Activated naive CD8-positive, alpha-beta T cell treated with anti-CD3 and anti-CD28 coated beads, Interleukin-2, amount 50 U/mL, for 24 hours (primary cell): ENCODE measurements at regions not wholly inside any gene's neighbourhood (a gene's known extent, or its start where the extent isn't known, plus 50 kb on each side); places are given as distances from the start of the nearest gene placed in this dataset.
A peak's percentile ranks its signal among the peaks of the same experiment; 100 is the strongest.
"Not testable (repeated sequence)": the region's sequence is repeated elsewhere in the genome, so short reads cannot be mapped to it uniquely, and the experiment has no call there.

Experiments used
- ATAC-seq: fragments of 150-1000 bp; cut with Tn5 transposase; one replicate; pipeline ENCODE4 v1.10.0; 2021
- DNase-seq: peaks from one replicate; pipeline ENCODE4 v3.0.0; 2021
- H3K27ac Mint-ChIP-seq: one replicate; pipeline ENCODE4 v1.8.0; 2021; ENCODE audit warnings: mild to moderate bottlenecking, mixed read lengths
- H3K27me3 Mint-ChIP-seq: one replicate; pipeline ENCODE4 v1.8.0; 2021; ENCODE audit warnings: mixed read lengths
- H3K36me3 Mint-ChIP-seq: one replicate; pipeline ENCODE4 v1.8.0; 2021; ENCODE audit warnings: low read depth, mixed read lengths
- H3K4me1 Mint-ChIP-seq: one replicate; pipeline ENCODE4 v1.8.0; 2021; ENCODE audit warnings: mixed read lengths
- H3K4me3 Mint-ChIP-seq: one replicate; pipeline ENCODE4 v1.8.0; 2021; ENCODE audit warnings: mild to moderate bottlenecking, moderate library complexity, mixed read lengths
- H3K9me3 Mint-ChIP-seq: one replicate; pipeline ENCODE4 v1.8.0; 2021; ENCODE audit warnings: mixed read lengths

DNA sequence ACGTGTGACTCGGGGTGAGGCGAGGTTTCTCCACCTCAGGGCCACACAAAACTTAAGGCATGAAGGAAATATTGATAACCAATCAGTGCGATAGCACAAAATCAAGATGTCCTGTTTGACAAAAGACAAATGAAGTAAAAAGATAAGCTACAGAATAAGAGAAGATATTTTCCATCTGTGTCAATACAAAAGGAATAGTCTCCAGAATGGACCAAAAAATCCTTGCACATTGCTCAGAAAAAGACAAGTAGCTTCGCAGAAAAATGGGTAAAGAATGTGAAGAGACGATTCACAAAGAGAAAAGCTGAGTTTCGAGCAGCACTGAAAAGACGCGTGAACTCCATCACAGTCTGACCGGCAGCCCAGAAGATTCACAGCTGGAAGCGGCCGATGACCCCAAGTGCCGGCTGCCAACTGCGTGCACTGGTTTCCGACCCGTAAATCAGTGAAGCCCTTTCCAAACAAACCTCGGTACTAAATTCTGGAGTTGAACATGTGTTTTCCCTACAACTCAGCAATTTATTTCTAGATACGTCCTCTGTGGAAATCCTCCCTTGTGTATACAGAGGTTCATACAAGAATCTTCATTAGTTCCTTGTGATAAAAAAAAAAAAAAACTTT is 308.4 kb downstream of the BRD1 start:
- no peak for DNase-seq
- Mint-ChIP-seq H3K27ac (no peak overlapping the region), H3K9me3 (no peaks in the 10 kb centered on the region), H3K27me3 (no peaks in the 10 kb centered on the region), H3K4me3 (no peak overlapping the region), H3K4me1 (no peaks in the 10 kb centered on the region), H3K36me3 (no peaks in the 10 kb centered on the region)
- no peak for ATAC-seq

DNA sequence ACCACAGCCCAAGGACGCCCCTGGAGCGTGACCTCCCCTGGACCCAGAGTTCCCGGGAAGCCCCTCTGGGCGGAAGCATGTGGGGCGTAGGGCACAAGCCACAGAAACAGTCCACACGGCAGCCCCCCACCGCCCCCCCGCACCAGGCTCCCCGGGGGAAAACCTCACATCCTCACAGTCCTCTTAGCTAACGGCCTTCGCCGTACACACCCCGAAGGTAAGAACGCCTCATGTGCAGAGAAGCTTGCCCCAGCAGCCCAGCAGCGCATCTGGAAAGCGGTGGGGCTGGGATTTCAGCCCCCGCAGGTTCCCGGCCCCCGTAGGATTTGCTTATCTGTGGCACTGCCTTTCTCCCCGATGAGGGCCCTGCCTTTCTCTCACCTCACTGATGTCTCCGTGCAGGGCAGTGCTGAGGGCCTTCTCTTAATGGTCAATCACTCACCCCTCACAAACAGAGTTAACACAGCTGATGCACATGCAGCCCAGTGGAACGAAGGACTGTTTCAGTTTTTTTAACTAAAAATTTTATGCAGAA is 309.2 kb downstream of the BRD1 start:
- Mint-ChIP-seq H3K4me1 (no peaks in the 10 kb centered on the region), H3K9me3 (peaks cover 4% of the 10 kb centered on the region), H3K36me3 (no peaks in the 10 kb centered on the region), H3K4me3 (no peak overlapping the region), H3K27me3 (no peaks in the 10 kb centered on the region), H3K27ac (no peak overlapping the region)
- DNase-seq (no peak), ATAC-seq (no peak)

DNA sequence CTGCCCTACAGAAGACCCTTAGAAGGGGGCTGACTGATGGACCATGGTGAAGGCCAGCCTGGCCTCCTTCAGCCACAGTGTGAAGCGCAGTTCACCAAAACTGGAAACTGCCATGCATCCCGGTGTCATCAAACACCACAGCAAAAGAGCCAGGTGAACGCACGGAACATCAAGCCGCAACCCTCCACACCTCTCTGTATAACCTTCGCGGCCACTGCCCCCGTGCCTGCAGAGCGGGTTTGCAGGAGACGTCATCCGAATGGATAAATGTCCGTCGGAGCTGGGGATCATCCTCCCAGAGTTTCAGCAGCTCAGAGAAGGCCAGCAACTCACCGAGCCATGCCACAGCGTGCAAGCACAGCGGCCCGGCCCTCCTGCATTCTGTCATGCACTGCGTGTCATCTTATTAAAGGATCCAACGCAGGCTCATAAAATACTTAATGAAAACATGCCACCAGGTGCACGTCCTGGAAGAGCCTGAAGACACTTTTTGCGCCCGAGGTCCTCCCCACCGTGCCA is 309.9 kb downstream of the BRD1 start:
- no peaks in the 10 kb centered on the region for H3K36me3 Mint-ChIP-seq
- ATAC-seq, result no peak
- H3K27ac Mint-ChIP-seq, result no peak overlapping the region
- H3K4me1 Mint-ChIP-seq, result no peaks in the 10 kb centered on the region
- H3K9me3 Mint-ChIP-seq, result peaks cover 4% of the 10 kb centered on the region
- no peak for DNase-seq
- no peak overlapping the region for H3K4me3 Mint-ChIP-seq
- H3K27me3 Mint-ChIP-seq, result no peaks in the 10 kb centered on the region

DNA sequence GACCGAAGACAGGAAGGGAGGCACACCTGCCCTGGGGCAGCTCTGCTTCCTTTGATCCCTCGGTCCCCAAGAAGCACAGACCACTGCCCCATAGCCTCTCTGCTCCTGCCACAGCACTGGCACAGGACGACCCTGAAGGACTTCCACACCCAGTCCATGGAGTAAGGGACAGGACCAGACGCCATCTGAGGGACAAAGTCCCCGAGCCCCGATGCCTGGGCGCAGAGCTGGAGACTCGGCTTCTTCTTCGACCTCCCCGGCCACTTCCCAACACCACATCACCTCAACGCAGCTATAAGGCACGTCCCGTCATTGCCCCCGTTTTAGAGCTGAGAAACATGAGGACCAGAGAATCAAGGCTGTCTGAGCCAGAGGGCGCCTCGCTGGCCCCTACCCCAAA is 310.5 kb downstream of the BRD1 start:
- H3K27me3 Mint-ChIP-seq, result no peaks in the 10 kb centered on the region
- no peak for DNase-seq
- H3K9me3 Mint-ChIP-seq, result peaks cover 6% of the 10 kb centered on the region
- H3K27ac Mint-ChIP-seq, result no peak overlapping the region
- no peak for ATAC-seq
- H3K4me3 Mint-ChIP-seq, result no peak overlapping the region
- peaks cover under 1% of the 10 kb centered on the region for H3K36me3 Mint-ChIP-seq
- peaks cover 2% of the 10 kb centered on the region for H3K4me1 Mint-ChIP-seq

DNA sequence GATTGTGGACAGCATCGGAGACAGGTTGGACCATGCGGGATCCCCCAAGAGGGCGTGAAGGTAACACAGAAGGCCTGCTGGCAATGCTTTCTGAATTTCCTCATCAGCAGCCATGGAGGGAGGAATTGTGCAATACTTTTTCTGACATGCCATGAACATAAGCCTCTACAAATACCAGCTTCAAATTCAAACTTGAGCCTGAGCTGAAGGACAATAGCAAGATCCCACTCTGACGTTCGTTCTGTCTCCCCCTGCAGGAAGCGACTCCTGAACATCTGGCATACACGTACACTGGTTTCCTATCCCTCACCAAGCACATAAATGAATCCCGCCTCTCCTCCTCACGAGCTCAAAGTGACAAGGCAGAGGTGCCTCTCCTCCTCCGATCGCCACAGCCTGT is 312.2 kb downstream of the BRD1 start:
- Mint-ChIP-seq H3K4me1 (peaks cover 11% of the 10 kb centered on the region), H3K9me3 (peaks cover 17% of the 10 kb centered on the region), H3K36me3 (peaks cover 9% of the 10 kb centered on the region), H3K27ac (no peak overlapping the region), H3K27me3 (no peaks in the 10 kb centered on the region), H3K4me3 (no peak overlapping the region)
- ATAC-seq (no peak), DNase-seq (no peak)

DNA sequence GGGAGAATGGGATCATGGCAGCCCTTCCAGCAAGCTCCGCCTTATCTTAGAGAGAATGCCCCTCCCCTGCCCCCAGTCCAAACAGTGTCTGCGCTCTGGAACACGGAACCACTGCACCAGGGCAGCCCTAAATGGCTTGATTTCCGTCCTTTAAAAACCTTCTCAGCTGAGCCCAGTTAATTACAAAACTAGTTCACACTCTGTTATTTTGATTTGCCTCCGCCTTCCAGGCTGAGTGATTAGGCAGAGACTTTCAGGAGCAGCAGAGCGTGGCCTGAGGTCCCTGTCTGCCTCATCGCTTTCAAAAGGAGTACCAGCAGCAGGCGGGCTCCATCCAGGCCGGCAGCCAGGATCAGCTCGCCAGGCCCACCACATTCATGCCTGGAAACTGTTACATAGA is 313.0 kb downstream of the BRD1 start:
- no peak overlapping the region for H3K4me3 Mint-ChIP-seq
- no peak overlapping the region for H3K27ac Mint-ChIP-seq
- ATAC-seq (no peak), DNase-seq (no peak)
- H3K4me1 Mint-ChIP-seq, result peaks cover 11% of the 10 kb centered on the region
- H3K27me3 Mint-ChIP-seq, result no peaks in the 10 kb centered on the region
- H3K9me3 Mint-ChIP-seq, result peaks cover 20% of the 10 kb centered on the region
- H3K36me3 Mint-ChIP-seq, result peaks cover 9% of the 10 kb centered on the region

DNA sequence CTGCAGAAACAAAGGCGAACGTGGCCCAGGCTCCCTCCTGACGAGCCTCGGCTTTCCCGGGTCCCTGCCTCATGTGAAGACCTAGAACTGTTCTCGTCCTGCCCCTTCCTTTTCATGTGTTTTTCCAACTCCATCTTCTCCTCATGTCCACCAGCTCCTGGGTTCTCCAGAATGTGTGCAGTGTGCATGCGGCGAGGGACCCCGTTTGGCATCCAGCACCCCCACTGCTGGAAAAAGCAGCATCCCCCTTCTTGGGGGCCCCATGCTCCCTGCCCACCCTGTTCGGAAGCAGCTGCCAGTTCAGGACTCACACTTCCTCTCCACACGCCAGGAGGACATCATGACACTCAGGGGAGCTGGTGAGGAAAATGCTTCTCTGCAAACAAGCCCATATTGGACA is 313.5 kb downstream of the BRD1 start:
- Mint-ChIP-seq H3K4me1 (peaks cover 11% of the 10 kb centered on the region), H3K27me3 (no peaks in the 10 kb centered on the region), H3K27ac (no peak overlapping the region), H3K9me3 (peaks cover 20% of the 10 kb centered on the region), H3K36me3 (peaks cover 9% of the 10 kb centered on the region), H3K4me3 (no peak overlapping the region)
- ATAC-seq (no peak), DNase-seq (no peak)

DNA sequence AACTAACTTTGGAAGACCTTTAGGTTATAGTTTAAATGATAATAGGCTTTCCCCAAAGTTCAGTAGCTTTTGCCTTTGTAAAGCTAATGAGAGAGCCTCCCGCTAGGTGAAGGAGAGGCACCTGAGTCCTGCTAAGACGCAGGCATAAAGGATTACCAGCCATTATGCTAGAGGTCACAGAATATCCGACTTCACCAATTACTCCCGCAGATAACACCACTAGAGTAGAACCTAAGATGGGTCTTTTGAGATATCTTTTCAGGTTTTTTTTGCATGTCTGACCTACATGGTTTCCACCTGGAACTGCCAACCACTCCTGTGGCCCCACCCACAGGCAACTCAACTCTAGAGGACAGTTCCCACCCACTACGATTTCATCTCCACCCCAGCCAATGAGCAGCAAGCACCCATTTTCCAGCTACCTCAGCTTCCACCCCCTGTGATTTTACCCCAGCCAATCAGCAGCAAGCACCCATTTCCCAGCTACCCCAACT is 314.3 kb downstream of the BRD1 start:
- no peaks in the 10 kb centered on the region for H3K27me3 Mint-ChIP-seq
- peaks cover 9% of the 10 kb centered on the region for H3K36me3 Mint-ChIP-seq
- DNase-seq, result no peak
- no peak overlapping the region for H3K4me3 Mint-ChIP-seq
- peaks cover 11% of the 10 kb centered on the region for H3K4me1 Mint-ChIP-seq
- H3K27ac Mint-ChIP-seq, result no peak overlapping the region
- peaks cover 20% of the 10 kb centered on the region for H3K9me3 Mint-ChIP-seq
- ATAC-seq, result no peak

DNA sequence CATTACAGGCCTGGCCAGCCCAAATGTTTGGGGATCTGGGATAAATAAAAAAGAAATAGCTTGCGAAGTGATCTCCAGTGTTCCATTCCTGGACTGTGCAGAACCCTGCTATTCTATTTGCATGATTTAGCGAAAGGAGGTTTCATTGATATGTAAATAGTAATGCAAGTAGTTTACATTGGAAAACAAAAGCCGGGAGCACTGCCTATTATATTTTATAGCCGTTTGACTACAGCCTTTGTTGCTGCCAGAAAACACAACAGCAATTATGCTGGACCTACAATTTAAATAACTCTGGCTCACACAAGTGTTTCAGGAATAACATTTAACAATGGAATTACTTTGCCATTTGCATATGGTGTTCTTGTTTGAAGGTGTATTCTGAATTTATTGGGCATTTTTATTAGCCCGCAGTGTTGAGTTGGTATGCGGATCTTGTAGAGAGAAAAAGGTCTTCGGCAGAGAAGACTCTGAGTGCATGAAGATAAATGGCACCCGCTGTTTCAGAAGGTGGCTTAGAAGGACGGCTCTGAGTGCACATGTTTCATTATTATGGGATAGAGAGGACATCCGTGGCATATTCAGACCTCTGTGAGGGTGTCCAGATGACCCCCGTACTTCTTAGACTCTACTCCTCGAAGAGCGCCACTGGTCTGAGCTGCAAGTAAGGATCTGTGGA is 315.0 kb downstream of the BRD1 start:
- no peak for ATAC-seq
- Mint-ChIP-seq H3K9me3 (peaks cover 20% of the 10 kb centered on the region), H3K4me3 (no peak overlapping the region), H3K27me3 (no peaks in the 10 kb centered on the region), H3K4me1 (peaks cover 11% of the 10 kb centered on the region), H3K36me3 (peaks cover 9% of the 10 kb centered on the region), H3K27ac (peak overlapping the region; percentile 70)
- DNase-seq, result no peak

- H3K27ac Mint-ChIP-seq, result peak overlapping the region; percentile 70
- ATAC-seq, H3K4me3 Mint-ChIP-seq, H3K27me3 Mint-ChIP-seq, H3K36me3 Mint-ChIP-seq: not testable (repeated sequence)
- DNase-seq, result peak; percentile 7
- peaks cover 20% of the 10 kb centered on the region for H3K9me3 Mint-ChIP-seq
- peaks cover 11% of the 10 kb centered on the region for H3K4me1 Mint-ChIP-seq
Measured at GRCh38 chr22:49511393-49512189, 316.1 kb downstream of the BRD1 start.

DNA sequence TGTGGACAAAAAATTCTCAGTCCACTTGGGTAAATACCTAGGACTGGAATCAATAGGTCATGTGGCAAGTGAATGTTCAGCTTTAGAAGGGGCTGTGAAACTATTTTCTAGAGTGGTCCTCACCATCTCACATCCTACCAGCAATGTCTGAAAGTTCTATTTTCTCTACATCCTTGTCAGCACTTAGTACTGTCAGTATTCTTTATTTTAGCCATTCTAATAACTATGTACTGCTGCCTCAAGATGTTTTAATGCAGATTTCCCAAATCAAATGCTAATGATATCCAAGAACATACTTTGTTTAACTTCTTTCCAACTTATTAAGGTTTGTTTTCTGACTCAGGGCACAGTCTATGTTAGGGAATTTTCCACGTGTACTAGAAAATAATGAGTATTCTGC is 317.0 kb downstream of the BRD1 start:
- H3K36me3 Mint-ChIP-seq, result peaks cover 9% of the 10 kb centered on the region
- H3K4me3 Mint-ChIP-seq, result no peak overlapping the region
- DNase-seq (no peak), ATAC-seq (no peak)
- H3K27ac Mint-ChIP-seq, result peak overlapping the region; percentile 70
- no peaks in the 10 kb centered on the region for H3K27me3 Mint-ChIP-seq
- peaks cover 23% of the 10 kb centered on the region for H3K9me3 Mint-ChIP-seq
- H3K4me1 Mint-ChIP-seq, result peaks cover 11% of the 10 kb centered on the region

DNA sequence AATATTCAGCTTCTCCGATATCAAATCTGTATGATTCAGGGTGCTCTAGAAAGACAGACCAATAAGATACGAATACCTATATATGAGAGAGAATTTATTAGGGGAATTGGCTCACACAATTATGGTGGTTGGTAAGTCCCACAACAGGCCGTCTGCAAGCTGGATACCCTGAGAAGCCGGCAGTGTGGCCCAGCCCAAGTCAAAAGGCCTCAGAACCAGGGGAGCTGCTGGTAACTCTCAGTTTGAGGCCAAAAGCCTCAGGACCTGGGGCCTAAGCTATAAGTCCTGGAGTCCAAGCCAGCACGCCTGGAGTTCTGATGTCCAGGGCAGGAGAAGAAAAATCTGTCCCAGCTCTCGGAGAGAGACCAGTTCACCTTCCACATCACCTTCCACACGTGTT is 318.7 kb downstream of the BRD1 start:
- Mint-ChIP-seq H3K4me3 (no peak overlapping the region), H3K4me1 (peaks cover 11% of the 10 kb centered on the region), H3K27ac (no peak overlapping the region), H3K27me3 (no peaks in the 10 kb centered on the region), H3K36me3 (peaks cover 9% of the 10 kb centered on the region), H3K9me3 (peaks cover 23% of the 10 kb centered on the region)
- no peak for ATAC-seq
- no peak for DNase-seq

DNA sequence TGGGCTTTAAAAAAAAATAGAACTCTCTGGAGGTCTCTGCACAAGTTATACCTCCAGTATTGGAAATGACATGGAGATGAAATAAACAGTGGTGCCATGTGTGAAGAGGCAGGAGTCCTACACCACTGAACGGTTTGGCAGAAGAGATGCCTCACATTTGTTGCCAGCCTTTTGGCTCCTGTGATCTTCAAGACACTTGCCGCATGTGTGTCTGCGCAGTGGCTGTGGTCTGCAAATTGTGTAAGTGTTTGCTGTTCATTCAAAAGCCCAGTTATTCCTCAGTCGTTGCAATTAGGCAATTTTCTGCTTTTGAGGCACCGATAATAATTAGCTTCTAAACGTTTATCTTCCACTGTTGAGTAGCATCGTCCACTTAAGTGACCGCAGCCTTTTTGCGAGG is 319.1 kb downstream of the BRD1 start:
- Mint-ChIP-seq H3K9me3 (peaks cover 19% of the 10 kb centered on the region), H3K36me3 (peaks cover 9% of the 10 kb centered on the region), H3K4me3 (no peak overlapping the region), H3K27ac (no peak overlapping the region), H3K4me1 (peaks cover 11% of the 10 kb centered on the region), H3K27me3 (no peaks in the 10 kb centered on the region)
- no peak for DNase-seq
- ATAC-seq, result no peak

DNA sequence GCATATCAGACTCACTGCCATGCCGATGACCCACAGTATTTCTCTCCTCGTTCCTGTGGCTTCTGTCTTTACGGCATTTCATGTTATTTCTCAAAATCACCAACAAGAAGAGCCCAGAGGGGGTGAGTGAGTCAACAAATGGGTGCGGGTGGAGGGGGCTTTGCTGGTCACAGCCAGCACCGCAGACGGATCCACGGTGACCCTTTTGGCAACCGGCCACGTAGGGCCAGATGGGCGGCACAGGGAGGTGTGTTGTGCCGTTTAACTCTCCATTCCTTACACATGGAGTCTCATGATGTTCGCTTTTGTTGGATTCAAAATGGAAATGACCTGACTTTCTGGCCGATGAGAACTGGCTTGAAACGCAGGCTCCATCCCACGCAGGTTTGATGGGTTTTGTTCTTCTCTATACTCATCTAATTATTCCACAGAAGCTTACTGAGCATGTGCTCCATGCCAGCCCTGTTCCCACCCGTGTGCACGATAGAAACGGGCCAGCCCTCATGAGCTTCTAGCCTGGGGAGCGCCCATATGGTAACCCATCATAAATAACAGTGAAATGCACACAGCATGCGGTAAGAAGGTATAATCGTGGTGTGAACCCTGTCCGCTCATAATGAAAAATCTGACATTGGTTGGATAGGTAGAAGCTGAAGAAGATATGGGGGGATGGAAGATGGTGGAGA is 319.9 kb downstream of the BRD1 start:
- Mint-ChIP-seq H3K36me3 (peaks cover 9% of the 10 kb centered on the region), H3K4me1 (peaks cover 11% of the 10 kb centered on the region), H3K27ac (no peak overlapping the region), H3K27me3 (no peaks in the 10 kb centered on the region), H3K9me3 (peaks cover 19% of the 10 kb centered on the region), H3K4me3 (no peak overlapping the region)
- DNase-seq, result no peak
- no peak for ATAC-seq
